Spleen (tissue), 7 donors: ENCODE measurements at regions not wholly inside any gene's neighbourhood (a gene's known extent, or its start where the extent isn't known, plus 50 kb on each side); places are given as distances from the start of the nearest gene placed in this dataset.
"Not testable (repeated sequence)": the region's sequence is repeated elsewhere in the genome, so short reads cannot be mapped to it uniquely, and the experiment has no call there.

Experiments used
- CTCF ChIP-seq, 11 experiments: fragments of 200-600 bp in 7 of 11; fragments of 450-650 bp in 4 of 11; sonication (generic) in 4 of 11; IDR thresholded peaks in 8 of 11; conservative IDR thresholded peaks in 3 of 11; 1 replicate in 7 of 11; 2 replicates in 4 of 11; pipeline versions ENCODE4 v1.4.0 to v1.8.0; 2016 to 2021; ENCODE audit warnings: antibody characterized with exemption in 11 of 11, inconsistent platforms in 4 of 11, mild to moderate bottlenecking in 1 of 11
- POLR2A ChIP-seq, 3 donors: fragments of 450-650 bp; IDR thresholded peaks; one replicate each; pipeline ENCODE4 v1.5.1; 2017; ENCODE audit warnings: antibody characterized with exemption in 3 of 3, mild to moderate bottlenecking in 1 of 3
- POLR2AphosphoS5 ChIP-seq, 3 donors: sonication (generic); formaldehyde crosslinking; IDR thresholded peaks; one replicate each; pipeline ENCODE4 v1.5.1; 2017; ENCODE audit warnings: antibody characterized with exemption in 3 of 3
- donor health status: DM: no; HTN: no; CAD: no; lungs with moderate emphysema.
- donor health status: DM: no; HTN: no; CAD: no.
- donor health status: DM: no; HTN: no; CAD: no.

- not testable (repeated sequence) for TF ChIP-seq POLR2A (IDR thresholded peaks at IDR 0.05); CTCF (IDR thresholded peaks at IDR 0.05 in 8 of 11, conservative IDR thresholded peaks at IDR 0.05 in 3 of 11); POLR2AphosphoS5 (IDR thresholded peaks at IDR 0.05)
Observed at GRCh38 chr17:33723736-33724135, 430.6 kb upstream of the ASIC2 start.
